ENCODE measurements at regions not wholly inside any gene's neighbourhood (a gene's known extent, or its start where the extent isn't known, plus 50 kb on each side); places are given as distances from the start of the nearest gene placed in this dataset.

GRCh38 chr3:174466471-174467054, 392.6 kb upstream of the NAALADL2 start:
- Histone ChIP-seq H3K27me3 (replicated peaks in 1 of 4; ENCODE audit: control insufficient read depth in 3 of 4, extremely low read depth in 1 of 4, insufficient read depth in 3 of 4, low read length in 3 of 4) (no peaks in the 10 kb centered on the region), H2AK5ac (ENCODE audit: low read depth, low read length) (no peak overlapping the region), H3K56ac (replicated peaks; ENCODE audit: insufficient read length, low read depth, low read length) (no peak overlapping the region), H3K36me3 (ENCODE audit: control insufficient read depth in 2 of 4, insufficient read depth in 4 of 4, low read length in 3 of 4) (no peaks in the 10 kb centered on the region), H3K4me3 (ENCODE audit: extremely low read depth in 1 of 4, insufficient read depth in 2 of 4, low read depth in 3 of 4, low read length in 4 of 4) (no peak overlapping the region), H2BK5ac (ENCODE audit: low read depth, low read length) (no peak overlapping the region), H4K20me1 (replicated peaks in 1 of 2; ENCODE audit: control insufficient read depth in 1 of 2, insufficient read depth in 2 of 2, low read length in 2 of 2) (no peaks in the 10 kb centered on the region), H2AFZ (ENCODE audit: low read length) (no peak overlapping the region), H3K23me2 (ENCODE audit: low read depth, low read length) (no peaks in the 10 kb centered on the region), H3K79me2 (ENCODE audit: control insufficient read depth in 1 of 2, insufficient read depth in 2 of 2, low read length in 2 of 2) (no peaks in the 10 kb centered on the region), H2BK20ac (ENCODE audit: low read length) (no peak overlapping the region), H2BK12ac (ENCODE audit: low read depth, low read length) (no peak overlapping the region), H3K4me1 (replicated peaks in 1 of 4; ENCODE audit: control insufficient read depth in 3 of 4, insufficient read depth in 4 of 4, low read length in 3 of 4) (0 out of 7 replicates have a peak, but pooled peaks cover 0 to 3% (median 0%) of the 10 kb centered on the region in 4 experiments), H4K5ac (ENCODE audit: insufficient read length, low read depth, low read length) (no peak overlapping the region), H3K4me2 (ENCODE audit: insufficient read depth in 1 of 2, low read depth in 2 of 2, low read length in 2 of 2) (no peak overlapping the region), H3K18ac (ENCODE audit: extremely low read depth, low read length) (no peak overlapping the region), H3K23ac (ENCODE audit: insufficient read length) (no peak overlapping the region), H4K8ac (ENCODE audit: extremely low read depth, insufficient read depth, low read length) (no peak overlapping the region), H3K9ac (replicated peaks in 1 of 4; ENCODE audit: extremely low read depth in 1 of 4, low read depth in 3 of 4, low read length in 3 of 4) (no peak overlapping the region), H2BK15ac (ENCODE audit: low read length) (no peak overlapping the region), H3K9me3 (ENCODE audit: insufficient read depth in 2 of 2, low read depth in 1 of 2, low read length in 1 of 2) (no peaks in the 10 kb centered on the region), H3K14ac (ENCODE audit: insufficient read length) (no peak overlapping the region), H3K27ac (ENCODE audit: low read depth, low read length) (no peak overlapping the region), H3K79me1 (ENCODE audit: low read depth, low read length) (no peaks in the 10 kb centered on the region), H3K4ac (replicated peaks; ENCODE audit: insufficient read length, low read depth, low read length) (no peak overlapping the region), H2BK120ac (replicated peaks; ENCODE audit: low read depth, low read length) (no peak overlapping the region), H4K91ac (replicated peaks; ENCODE audit: insufficient read length, low read length) (no peak overlapping the region)
- TF ChIP-seq ZNF274 (IDR thresholded peaks at IDR 0.05; ENCODE audit: borderline replicate concordance, extremely low read depth, low read length) (no peak), KDM5A (IDR thresholded peaks at IDR 0.05; ENCODE audit: low read length) (no peak), CBX8 (IDR thresholded peaks at IDR 0.05; ENCODE audit: borderline replicate concordance, low read depth, low read length) (no peak), POLR2A (IDR thresholded peaks at IDR 0.05; ENCODE audit: control extremely low read depth in 1 of 2, low read depth in 2 of 2, low read length in 2 of 2) (no peak), KDM4A (IDR thresholded peaks at IDR 0.05; ENCODE audit: low read depth, low read length, severe bottlenecking) (no peak), CREB1 (IDR thresholded peaks at IDR 0.05) (no peak), NRF1 (IDR thresholded peaks at IDR 0.05; ENCODE audit: low read depth, low read length) (no peak), CBX5 (IDR thresholded peaks at IDR 0.05; ENCODE audit: low read depth, low read length) (no peak), NANOG (IDR thresholded peaks at IDR 0.05; ENCODE audit: insufficient read depth, low read depth, low read length, poor library complexity, severe bottlenecking) (no peak)
- TF ChIP-seq, protein P1, sequence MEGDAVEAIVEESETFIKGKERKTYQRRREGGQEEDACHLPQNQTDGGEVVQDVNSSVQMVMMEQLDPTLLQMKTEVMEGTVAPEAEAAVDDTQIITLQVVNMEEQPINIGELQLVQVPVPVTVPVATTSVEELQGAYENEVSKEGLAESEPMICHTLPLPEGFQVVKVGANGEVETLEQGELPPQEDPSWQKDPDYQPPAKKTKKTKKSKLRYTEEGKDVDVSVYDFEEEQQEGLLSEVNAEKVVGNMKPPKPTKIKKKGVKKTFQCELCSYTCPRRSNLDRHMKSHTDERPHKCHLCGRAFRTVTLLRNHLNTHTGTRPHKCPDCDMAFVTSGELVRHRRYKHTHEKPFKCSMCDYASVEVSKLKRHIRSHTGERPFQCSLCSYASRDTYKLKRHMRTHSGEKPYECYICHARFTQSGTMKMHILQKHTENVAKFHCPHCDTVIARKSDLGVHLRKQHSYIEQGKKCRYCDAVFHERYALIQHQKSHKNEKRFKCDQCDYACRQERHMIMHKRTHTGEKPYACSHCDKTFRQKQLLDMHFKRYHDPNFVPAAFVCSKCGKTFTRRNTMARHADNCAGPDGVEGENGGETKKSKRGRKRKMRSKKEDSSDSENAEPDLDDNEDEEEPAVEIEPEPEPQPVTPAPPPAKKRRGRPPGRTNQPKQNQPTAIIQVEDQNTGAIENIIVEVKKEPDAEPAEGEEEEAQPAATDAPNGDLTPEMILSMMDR (IDR thresholded peaks at IDR 0.05; ENCODE audit: control extremely low read depth in 1 of 3, insufficient read depth in 1 of 3, low read depth in 1 of 3, low read length in 3 of 3): no peak
- TF ChIP-seq, protein P2, sequence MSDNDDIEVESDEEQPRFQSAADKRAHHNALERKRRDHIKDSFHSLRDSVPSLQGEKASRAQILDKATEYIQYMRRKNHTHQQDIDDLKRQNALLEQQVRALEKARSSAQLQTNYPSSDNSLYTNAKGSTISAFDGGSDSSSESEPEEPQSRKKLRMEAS (IDR thresholded peaks at IDR 0.05): no peak
- FAIRE-seq: no peak
- ChIA-PET POLR2A (ENCODE audit: partially characterized antibody) (no interaction called here), CTCF (ENCODE audit: partially characterized antibody) (interaction anchor here (0.7 kb wide), 1 partner anchor 70 kb away, joined by 4 read pairs; no protein-coding TSS in a partner anchor)
- WGBS, 2 experiments (ENCODE audit: extremely low coverage in 1 of 2, insufficient coverage in 1 of 2, insufficient read length in 1 of 2, insufficient replicate concordance in 2 of 2, low coverage in 1 of 2, low lambda C conversion rate in 2 of 2, missing lambda C conversion rate in 1 of 2): 89% methylated on average over 4 of the region's 4 CpGs; no CpG with 5 or more reads in 1 of the 2 experiments
- no peak for DNase-seq (ENCODE audit: low read depth in 1 of 2, low spot score in 2 of 2)
